ENCODE measurements at regions not wholly inside any gene's neighbourhood (a gene's known extent, or its start where the extent isn't known, plus 50 kb on each side); places are given as distances from the start of the nearest gene placed in this dataset.
"Not testable (repeated sequence)": the region's sequence is repeated elsewhere in the genome, so short reads cannot be mapped to it uniquely, and the experiment has no call there.

GRCh38 chr13:74730556-74731331 is 596.5 kb upstream of the KLF12 start:
- DNase-seq (ENCODE audit: low spot score), result no peak

- no peak for DNase-seq (ENCODE audit: low spot score)
Measured at GRCh38 chr13:74726206-74726605, 592.0 kb upstream of the KLF12 start.

GRCh38 chr13:74718232-74718842 is 584.1 kb upstream of the KLF12 start:
- DNase-seq (ENCODE audit: low spot score), result not testable (repeated sequence)

GRCh38 chr13:74715718-74716117 is 581.5 kb upstream of the KLF12 start:
- DNase-seq (ENCODE audit: low spot score), result no peak

GRCh38 chr13:74710006-74710405 is 575.8 kb upstream of the KLF12 start:
- peak; percentile 11 for DNase-seq (ENCODE audit: low spot score)

- DNase-seq (ENCODE audit: low spot score), result no peak
Measured at GRCh38 chr13:74709226-74709625, 575.0 kb upstream of the KLF12 start.

- no peak for DNase-seq (ENCODE audit: low spot score)
Measured at GRCh38 chr13:74708629-74709028, 574.4 kb upstream of the KLF12 start.

DNA sequence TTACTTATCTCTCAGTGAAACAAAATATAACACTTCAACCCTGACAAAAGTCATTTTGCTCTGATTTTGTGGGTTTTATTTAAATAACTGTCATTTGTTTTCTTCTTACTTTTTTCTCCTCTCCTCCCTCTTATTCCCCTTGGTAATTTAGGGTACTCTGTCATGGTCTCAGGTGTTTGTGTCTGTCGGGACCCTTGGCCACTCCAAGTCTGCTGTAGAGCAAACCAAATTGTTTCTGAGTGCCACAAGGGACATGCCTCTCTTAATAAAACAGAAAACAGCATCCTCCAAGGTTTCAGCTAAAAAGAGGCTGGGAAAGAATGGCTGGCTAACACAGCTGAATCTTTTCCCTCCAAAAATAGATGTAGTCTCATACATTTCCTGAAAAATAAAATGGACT is 573.1 kb upstream of the KLF12 start:
- no peak for DNase-seq (ENCODE audit: low spot score)

GRCh38 chr13:74706801-74707200 is 572.6 kb upstream of the KLF12 start:
- DNase-seq (ENCODE audit: low spot score), result no peak

DNA sequence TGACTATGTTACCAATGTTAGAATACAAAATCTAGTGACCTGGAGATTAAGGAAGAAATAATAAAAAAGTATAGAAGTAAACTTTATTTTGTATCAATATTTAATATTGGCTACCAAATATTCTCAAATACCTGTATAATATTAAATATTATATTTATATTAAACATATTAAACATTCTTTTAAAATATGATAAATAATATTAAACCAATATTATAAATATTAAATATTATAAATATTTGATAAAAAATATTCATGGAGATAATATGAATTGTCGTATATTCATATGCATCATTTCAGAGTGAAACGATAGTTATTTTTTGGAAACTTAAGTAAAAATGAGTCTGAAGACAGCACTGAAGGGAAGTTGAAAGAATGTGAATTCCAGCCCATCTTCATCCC is 571.2 kb upstream of the KLF12 start:
- DNase-seq (ENCODE audit: low spot score), result no peak

DNA sequence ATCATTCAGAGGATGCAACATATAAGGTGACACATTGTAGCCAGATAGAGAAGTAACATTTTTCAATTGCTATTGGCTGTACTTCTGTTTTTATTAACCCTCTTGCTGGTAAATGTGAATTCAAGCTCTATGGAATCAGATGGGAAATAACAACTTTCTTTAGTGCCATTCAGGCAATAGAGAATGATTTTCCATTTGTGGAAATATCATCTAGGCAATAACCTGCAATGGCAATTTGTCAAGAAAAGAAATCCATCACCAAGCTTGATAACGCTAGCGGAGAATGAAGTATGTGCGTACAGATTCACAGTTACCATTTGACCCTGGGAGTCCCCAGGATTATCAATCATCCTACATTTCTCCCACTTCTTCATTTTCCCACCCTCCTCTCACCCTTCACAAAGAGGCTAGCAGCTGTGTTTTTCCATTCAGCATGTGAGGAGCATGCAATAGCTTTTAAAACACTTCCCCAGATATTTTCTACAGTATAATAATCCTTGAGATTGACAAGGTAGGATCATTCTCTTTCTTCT is 569.7 kb upstream of the KLF12 start:
- DNase-seq (ENCODE audit: low spot score), result no peak

DNA sequence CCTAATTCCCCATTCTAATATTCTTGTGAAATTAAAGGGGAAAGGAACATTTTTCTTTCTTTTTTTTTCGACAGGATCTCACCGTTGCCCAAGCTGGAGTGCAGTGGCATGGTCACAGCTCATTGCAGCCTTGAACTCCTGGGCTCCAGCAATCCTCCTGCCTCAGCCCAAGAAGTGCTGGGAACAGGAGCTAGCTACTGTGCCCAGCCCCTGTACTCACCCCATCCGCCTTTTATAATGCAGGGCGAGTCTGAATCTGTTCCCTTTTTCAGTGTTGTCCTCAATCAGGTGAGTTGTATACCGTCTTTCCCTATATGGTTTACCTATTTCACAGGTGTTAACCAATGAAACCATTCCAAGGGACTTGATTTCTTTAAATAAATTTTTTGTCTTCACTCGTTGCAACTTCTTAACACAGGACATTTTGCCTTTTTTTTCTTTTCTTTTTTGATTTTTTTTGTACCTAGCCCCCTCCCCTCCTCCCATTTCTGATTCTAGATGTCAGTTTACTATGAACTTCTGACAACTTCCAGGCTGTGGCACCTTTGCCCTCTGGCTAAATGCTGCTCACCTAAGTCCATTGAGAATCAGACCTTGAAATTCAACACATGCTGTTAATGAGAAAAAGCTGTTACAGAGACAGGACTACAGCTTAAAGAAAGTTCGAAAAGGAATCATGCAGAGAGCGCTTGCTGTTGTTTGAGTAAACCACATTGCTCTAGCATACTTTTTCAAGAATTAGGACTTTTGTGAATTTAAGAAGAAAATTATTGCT is 562.1 kb upstream of the KLF12 start:
- DNase-seq (ENCODE audit: low spot score), result no peak

DNA sequence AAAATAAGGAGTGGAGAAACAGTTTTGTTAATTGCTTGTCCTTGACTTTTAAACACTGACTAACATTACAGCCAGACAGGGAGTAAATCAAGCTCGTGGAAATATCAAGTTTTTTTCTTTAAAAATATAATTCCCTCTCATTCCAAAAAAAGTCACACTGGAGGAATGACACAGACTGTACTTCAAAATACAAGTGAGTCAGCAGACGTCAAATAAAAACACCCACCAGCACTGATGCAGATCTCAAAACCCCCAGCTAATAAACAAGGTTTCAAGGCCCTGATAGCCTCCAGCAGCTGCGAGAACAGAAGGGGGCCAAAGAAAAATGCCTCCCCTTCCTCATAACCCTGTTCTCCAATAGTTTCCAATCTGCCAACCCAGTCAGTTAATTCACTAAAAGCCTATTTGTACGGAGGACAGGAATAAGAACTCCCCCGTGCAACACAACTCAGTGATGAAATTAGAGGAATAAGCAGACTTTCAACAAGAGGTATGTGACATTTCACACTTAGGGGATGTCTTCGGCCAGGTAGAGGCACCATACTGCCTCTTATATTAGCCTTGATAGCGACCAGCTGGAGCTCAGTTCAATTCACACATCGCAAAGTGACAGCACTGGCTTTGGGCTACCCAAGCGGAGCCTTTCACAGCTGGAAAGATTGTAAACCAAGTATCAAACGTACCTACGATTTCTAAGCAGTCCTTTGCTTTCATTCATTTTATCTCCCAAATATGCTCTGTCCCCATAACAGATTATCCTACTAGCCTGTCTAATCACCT is 561.0 kb upstream of the KLF12 start:
- DNase-seq (ENCODE audit: low spot score), result no peak

DNA sequence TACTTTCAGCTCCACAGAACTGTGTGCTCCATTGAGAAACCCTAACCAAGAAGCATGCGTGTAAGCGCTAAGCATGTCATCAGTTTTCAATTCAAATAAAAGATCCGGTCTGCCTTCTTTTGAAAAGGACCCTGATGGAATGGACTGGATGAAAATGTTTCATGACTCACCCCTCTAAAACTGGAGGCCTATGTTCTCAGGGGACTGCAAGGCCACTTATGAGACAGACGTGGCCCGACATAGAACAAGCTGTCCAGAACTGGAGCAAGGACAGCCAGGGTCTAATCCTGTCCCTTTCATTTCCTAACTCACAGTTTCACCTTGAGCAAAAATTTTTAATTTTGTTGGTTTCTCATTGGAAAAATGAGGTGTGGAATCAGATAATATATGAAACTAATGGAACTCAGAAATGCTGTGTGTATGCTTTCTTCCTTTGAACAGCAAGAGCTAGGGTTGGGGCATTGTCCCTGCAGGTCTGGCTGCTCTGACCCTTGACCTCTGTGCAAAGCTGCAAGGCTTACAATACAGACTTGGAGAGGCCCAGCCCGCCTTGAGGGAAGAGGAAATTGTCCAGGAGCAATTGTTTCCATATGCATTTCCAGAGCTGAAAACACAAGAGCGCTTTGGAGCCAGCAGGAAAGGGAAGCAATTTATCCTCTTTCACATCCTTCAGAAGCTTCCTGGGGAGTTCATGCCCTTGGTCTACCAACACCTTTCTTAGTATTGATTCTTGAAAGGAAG is 553.4 kb upstream of the KLF12 start:
- no peak for DNase-seq (ENCODE audit: low spot score)

DNA sequence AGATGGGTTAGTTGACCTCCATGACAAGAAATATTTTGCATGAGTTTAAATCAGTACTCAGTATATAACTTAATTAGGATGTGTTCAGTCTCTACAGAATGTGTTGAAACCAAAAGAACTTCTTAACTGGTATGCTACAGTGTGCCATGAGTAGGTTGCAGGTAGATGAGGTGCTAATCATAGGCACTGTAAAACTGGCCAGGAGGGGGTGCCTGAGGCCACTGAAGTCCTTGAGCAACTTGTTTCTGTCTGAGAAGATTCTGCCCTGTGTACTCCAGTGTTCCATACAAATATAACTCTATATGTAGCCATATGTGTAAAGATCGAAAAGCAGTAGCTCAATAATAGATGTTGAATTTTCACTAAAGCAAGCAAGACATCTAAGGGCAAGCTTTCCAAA is 549.2 kb upstream of the KLF12 start:
- DNase-seq (ENCODE audit: low spot score), result no peak

DNA sequence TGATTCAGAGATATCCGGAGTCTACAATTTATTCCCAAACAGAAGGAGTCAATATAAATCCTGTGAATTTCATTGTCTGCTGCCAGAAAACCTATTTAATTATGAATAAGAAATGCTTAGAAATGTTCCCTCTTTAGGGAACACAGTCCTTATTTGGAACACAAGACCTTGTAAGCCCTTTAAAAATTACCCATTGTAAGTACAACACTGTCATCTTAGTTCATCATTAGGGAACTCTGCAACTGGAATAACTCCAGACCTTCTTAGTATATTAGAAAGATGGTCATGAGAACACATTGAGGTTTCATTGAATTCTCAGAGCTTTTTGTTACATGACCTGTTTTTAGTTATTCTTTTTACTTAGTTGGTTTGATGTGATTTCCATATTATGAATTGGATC is 548.5 kb upstream of the KLF12 start:
- DNase-seq (ENCODE audit: low spot score), result no peak

DNA sequence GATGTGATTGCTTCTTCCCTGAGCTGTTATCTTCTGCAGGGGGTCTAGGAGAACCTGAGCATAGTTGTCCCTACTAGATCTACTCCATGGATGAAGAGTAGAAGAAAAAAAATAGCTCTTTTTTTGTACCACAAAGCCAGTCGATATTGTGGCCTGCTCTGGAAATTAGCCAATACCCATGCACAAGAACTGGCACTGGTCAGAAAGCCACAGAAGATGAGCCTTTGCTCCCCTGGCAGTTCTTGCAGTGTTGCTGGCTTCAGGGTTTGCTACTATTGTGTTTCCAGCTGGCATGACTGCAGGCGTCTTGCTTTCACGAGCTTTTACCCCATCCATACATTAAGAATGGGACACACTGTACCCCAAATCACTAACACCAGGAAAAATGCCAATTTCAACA is 547.7 kb upstream of the KLF12 start:
- DNase-seq (ENCODE audit: low spot score), result no peak

DNA sequence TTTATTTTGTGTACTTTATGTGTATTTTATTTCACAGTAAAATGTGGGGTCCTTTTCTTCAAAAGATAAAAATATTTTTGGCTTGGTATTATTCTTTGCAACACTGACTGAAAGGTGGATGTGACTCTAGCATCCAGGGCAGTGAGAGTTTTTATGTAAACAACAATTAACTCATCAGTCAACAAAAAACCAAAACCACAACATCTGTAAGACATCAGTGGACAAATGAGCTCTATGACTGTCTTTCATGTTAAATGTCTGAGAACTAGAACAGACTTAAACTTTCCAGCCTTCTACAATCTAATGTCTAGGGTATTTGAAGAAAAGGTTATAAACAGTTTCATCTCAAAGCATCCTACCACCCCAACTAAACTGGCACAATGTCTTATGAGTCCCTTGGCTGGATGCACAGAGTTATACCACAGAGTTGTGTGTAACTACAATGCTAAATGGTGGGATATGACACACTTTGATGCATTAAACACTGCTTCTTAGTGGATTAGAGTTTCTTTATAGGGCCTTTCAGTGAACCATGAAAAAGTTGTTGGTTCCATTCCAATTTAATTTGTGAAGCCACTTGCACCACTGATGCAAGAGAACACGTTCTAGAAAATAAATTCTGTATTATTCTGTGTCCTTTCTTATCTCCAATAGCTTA is 544.2 kb upstream of the KLF12 start:
- DNase-seq (ENCODE audit: low spot score), result no peak

- no peak for DNase-seq (ENCODE audit: low spot score)
Measured at GRCh38 chr13:74675972-74676371, 541.8 kb upstream of the KLF12 start.

DNA sequence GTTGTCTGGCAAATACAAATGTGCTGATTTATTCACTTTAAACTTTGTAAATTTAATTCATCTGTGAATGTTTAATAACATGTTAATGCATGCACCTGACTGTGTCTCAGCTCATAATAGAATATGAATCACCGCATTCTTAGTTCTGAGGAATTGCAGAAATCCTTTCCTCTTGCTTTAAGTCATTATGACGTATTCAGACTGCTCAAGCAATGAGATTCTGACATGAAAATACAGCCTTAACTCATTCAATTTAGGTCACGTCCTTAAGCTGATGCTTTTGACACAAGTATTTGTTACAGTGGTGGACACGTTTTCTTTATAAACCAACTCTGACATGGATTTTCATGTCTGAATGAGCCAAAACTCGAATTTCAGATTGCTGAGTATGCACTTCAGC is 541.0 kb upstream of the KLF12 start:
- DNase-seq (ENCODE audit: low spot score), result no peak

GRCh38 chr13:74674720-74675119 is 540.5 kb upstream of the KLF12 start:
- no peak for DNase-seq (ENCODE audit: low spot score)
